Activated T-cell treated with anti-CD3 and anti-CD28 coated beads, Interleukin-2, amount 50 U/mL, for 24 hours (primary cell): ENCODE measurements at regions not wholly inside any gene's neighbourhood (a gene's known extent, or its start where the extent isn't known, plus 50 kb on each side); places are given as distances from the start of the nearest gene placed in this dataset.

ENCODE experiments used
- DNase-seq: peaks from one replicate; pipeline ENCODE4 v3.0.0-alpha.2; 2020
- H3K27ac Mint-ChIP-seq: 2 replicates; pipeline ENCODE4 v1.8.0; 2020; ENCODE audit warnings: mild to moderate bottlenecking, mixed read lengths
- H3K27me3 Mint-ChIP-seq: 2 replicates; pipeline ENCODE4 v1.8.0; 2020; ENCODE audit warnings: mixed read lengths
- H3K36me3 Mint-ChIP-seq: 2 replicates; pipeline ENCODE4 v1.8.0; 2020; ENCODE audit warnings: low read depth, mixed read lengths
- H3K4me1 Mint-ChIP-seq: 2 replicates; pipeline ENCODE4 v1.8.0; 2020; ENCODE audit warnings: low read depth, mixed read lengths
- H3K4me3 Mint-ChIP-seq: 2 replicates; pipeline ENCODE4 v1.8.0; 2020; ENCODE audit warnings: mild to moderate bottlenecking, moderate library complexity, mixed read lengths
- H3K9me3 Mint-ChIP-seq: 2 replicates; pipeline ENCODE4 v1.8.0; 2020; ENCODE audit warnings: mixed read lengths

DNA sequence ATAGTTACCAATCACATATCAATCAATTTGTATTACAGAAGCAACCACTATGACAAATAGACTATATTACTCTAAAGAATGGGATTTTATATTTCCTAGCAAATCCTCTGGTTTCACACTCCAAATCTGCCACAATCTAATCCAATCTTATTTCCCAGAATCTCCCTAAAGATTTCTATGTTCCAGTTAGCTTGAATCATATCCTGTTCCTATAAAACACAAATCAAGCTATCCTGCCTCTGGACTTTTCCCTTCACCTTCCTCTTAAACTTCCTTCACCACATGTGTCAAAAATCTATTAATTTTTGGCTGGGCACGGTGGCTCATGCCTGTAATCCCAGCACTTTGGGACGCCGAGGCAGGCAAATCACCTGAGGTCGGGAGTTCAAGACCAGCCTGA lies 50.0 kb downstream of the PIK3C2A start:
- Mint-ChIP-seq H3K4me1 (peaks cover 47% of the 10 kb centered on the region), H3K27me3 (no peaks in the 10 kb centered on the region), H3K4me3 (no peak overlapping the region), H3K27ac (no peak overlapping the region), H3K36me3 (peaks cover 28% of the 10 kb centered on the region), H3K9me3 (no peaks in the 10 kb centered on the region)
- DNase-seq = no peak

DNA sequence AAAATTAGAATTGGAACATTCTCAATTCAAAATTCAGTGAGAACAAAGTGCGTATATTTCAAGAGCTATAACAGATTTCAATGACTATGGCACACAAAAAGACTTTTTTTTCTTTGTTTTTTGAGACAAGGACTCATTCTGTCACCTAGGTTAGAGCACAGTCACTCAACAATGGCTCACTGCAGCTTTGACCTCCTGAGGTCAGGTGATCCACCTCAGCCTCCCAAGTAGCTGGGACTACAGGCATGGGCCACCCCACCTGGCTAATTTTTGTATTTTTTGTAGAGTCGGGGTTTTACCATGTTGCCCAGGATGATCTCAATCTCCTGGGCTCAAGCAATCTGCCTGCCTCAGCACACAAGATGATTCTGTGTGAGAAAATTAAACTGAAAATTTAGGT lies 51.5 kb downstream of the PIK3C2A start:
- Mint-ChIP-seq H3K27me3 (no peaks in the 10 kb centered on the region), H3K4me1 (peaks cover 34% of the 10 kb centered on the region), H3K27ac (no peak overlapping the region), H3K9me3 (no peaks in the 10 kb centered on the region), H3K4me3 (no peak overlapping the region), H3K36me3 (peaks cover 28% of the 10 kb centered on the region)
- no peak for DNase-seq

DNA sequence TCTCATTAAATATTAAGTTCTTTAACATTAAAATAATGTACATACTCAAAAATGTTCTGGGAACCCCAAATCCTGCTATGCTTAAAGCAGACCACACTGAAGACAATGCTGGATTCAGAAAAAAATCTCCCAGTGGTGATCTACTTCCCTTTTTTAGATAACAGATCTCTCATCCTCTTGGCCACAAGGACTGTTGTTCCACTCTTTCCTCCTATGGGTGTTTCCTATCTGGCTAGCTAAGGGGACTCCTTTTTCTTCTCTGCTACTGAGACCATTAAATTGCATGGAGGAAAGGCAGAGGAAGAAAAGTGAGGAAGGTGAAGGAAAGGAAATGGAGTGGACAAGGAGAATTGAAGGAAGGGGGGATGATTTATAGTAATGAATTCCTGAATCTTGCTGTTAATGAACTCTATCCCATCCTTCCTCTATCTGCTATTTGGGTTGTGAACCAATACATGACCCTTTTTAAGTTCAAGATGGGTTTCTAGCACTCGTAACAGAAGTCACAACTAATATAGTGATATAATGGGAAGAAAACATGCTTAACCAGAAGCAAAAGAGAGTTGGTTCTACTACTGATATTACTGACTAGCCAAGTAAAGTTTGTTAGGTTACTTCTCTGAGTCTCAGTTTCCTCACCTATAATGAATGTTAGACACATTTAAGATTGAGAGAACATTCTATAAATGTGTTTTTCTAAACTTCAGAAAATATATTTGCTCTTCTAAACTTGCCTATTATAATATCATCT lies 53.2 kb downstream of the PIK3C2A start:
- H3K4me1 Mint-ChIP-seq = peaks cover 21% of the 10 kb centered on the region
- no peak overlapping the region for H3K27ac Mint-ChIP-seq
- H3K4me3 Mint-ChIP-seq = no peak overlapping the region
- no peak for DNase-seq
- peaks cover 36% of the 10 kb centered on the region for H3K36me3 Mint-ChIP-seq
- no peaks in the 10 kb centered on the region for H3K27me3 Mint-ChIP-seq
- H3K9me3 Mint-ChIP-seq = no peaks in the 10 kb centered on the region

DNA sequence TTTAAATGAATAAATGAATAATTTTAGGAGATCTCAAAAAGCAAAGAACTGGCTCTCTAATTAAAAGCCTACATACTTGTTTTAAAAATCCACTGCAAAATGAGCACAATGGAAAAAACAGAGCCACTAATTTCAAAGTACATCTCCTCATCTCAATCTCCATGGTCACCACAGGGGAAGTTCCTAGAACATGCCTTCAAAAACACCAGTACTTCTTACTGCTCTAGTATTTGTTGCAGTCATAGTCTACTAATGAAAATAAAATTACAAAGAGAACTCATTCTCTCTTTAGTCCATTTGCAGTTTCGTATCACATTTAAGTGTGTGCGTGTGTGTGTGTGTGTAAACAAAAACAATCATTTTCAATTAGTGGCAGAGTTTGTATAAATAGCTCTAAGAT lies 54.0 kb downstream of the PIK3C2A start:
- H3K4me1 Mint-ChIP-seq = peaks cover 18% of the 10 kb centered on the region
- H3K27ac Mint-ChIP-seq = no peak overlapping the region
- no peaks in the 10 kb centered on the region for H3K9me3 Mint-ChIP-seq
- H3K27me3 Mint-ChIP-seq = no peaks in the 10 kb centered on the region
- no peak overlapping the region for H3K4me3 Mint-ChIP-seq
- peaks cover 36% of the 10 kb centered on the region for H3K36me3 Mint-ChIP-seq
- no peak for DNase-seq

DNA sequence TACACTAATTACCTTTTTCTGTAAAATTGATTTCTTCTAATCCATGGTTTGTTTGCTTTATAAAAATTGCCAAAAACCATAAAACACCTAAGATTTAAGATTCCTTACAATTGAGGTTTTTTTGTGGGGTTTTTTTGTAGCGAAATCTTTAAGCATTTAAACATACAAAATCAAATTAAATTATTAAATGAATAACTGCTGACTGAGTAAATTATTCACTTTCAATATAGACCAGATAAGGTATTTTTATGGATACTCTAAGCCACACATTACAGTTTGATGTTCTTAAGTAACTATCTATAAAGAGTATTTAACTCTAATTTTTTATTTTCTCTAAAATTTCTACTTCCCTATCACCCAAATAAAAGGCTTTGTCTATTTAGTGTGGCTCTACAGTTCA lies 55.5 kb downstream of the PIK3C2A start:
- DNase-seq = no peak
- Mint-ChIP-seq H3K27me3 (no peaks in the 10 kb centered on the region), H3K27ac (no peak overlapping the region), H3K36me3 (peaks cover 42% of the 10 kb centered on the region), H3K9me3 (no peaks in the 10 kb centered on the region), H3K4me3 (no peak overlapping the region), H3K4me1 (peaks cover 15% of the 10 kb centered on the region)

DNA sequence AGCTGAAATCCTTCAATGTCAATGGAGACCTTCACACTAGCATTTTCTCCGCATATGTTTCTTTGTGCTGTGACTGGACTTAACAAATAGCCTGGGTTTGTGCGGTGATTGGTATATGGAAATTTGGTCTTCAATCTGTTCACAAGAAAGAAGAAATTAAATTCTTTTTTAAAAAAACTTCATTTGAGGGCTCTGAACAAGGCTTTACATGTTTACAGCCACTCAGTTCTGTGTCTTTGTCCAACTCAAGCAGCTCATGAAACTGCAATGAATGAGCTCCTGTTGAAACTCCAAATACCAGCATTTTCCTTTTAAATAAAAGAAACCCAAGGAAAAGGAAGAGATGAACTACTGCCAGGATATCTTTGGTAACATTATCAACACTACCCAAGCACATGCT lies 57.3 kb downstream of the PIK3C2A start:
- H3K9me3 Mint-ChIP-seq = no peaks in the 10 kb centered on the region
- peaks cover 25% of the 10 kb centered on the region for H3K4me1 Mint-ChIP-seq
- no peaks in the 10 kb centered on the region for H3K27me3 Mint-ChIP-seq
- no peak overlapping the region for H3K27ac Mint-ChIP-seq
- DNase-seq = no peak
- H3K4me3 Mint-ChIP-seq = no peak overlapping the region
- H3K36me3 Mint-ChIP-seq = peaks cover 54% of the 10 kb centered on the region

DNA sequence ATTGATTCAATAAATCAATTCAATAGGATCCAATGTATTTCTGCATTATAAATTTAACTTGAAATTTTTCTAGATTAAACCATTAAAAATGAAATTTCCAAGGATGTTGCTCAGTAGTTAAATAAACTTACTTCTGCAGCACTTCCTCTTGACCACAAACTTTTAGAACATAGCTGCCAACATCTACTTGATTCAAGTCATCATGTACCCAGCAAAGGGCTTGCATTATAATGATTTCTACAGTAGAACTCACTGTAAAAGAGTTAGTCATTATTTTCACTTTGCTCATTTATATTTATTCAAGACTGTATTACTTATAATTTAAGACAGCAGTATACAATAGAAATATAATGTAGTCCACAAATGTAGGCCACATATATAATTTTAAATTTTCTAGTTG lies 59.2 kb downstream of the PIK3C2A start:
- H3K9me3 Mint-ChIP-seq = no peaks in the 10 kb centered on the region
- no peak overlapping the region for H3K4me3 Mint-ChIP-seq
- DNase-seq = no peak
- peaks cover 13% of the 10 kb centered on the region for H3K4me1 Mint-ChIP-seq
- peaks cover 57% of the 10 kb centered on the region for H3K36me3 Mint-ChIP-seq
- H3K27me3 Mint-ChIP-seq = no peaks in the 10 kb centered on the region
- H3K27ac Mint-ChIP-seq = no peak overlapping the region

DNA sequence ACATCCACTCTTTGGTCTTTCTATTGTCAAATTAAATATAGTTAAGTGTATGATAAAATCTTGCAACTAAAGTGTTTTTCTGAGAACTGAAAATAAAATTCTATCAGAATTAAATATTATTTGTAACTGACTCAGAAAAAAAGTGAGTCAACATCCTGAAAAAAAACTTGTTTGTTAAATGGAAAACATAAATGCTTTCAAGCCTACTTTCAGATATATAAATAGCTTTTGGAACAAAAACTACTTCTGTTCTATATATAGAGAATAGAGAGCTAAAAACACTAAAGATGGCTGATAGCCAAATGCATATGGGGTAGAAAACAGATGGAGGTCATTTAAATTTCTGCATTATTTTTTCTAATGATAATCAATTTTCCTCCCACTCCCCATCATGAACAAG lies 61.8 kb downstream of the PIK3C2A start:
- H3K9me3 Mint-ChIP-seq = no peaks in the 10 kb centered on the region
- peak overlapping the region; percentile 52 for H3K27ac Mint-ChIP-seq
- no peak overlapping the region for H3K4me3 Mint-ChIP-seq
- H3K36me3 Mint-ChIP-seq = peaks cover 69% of the 10 kb centered on the region
- H3K27me3 Mint-ChIP-seq = no peaks in the 10 kb centered on the region
- peaks cover 11% of the 10 kb centered on the region for H3K4me1 Mint-ChIP-seq
- no peak for DNase-seq

DNA sequence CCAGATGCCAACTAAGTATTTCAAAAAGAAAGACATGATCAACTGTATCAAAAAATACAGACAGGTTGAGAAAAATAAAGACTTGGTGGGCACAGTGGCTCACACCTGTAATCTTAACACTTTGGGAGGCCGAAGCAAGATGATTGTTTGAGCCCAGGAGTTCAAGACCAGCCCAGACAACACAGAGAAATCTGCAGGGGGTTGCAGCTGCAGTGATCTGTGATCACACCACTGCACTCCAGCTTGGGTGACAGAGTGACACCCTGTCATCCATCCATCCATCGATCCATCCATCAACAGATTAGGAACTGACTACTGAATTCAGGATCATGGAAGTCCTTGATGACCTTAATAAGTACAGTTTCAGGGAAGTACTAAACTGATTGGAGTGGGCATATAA lies 65.0 kb upstream of the RPS13 start:
- no peak overlapping the region for H3K4me3 Mint-ChIP-seq
- DNase-seq = no peak
- H3K9me3 Mint-ChIP-seq = no peaks in the 10 kb centered on the region
- H3K4me1 Mint-ChIP-seq = peaks cover 11% of the 10 kb centered on the region
- peaks cover 70% of the 10 kb centered on the region for H3K36me3 Mint-ChIP-seq
- H3K27ac Mint-ChIP-seq = no peak overlapping the region
- no peaks in the 10 kb centered on the region for H3K27me3 Mint-ChIP-seq

DNA sequence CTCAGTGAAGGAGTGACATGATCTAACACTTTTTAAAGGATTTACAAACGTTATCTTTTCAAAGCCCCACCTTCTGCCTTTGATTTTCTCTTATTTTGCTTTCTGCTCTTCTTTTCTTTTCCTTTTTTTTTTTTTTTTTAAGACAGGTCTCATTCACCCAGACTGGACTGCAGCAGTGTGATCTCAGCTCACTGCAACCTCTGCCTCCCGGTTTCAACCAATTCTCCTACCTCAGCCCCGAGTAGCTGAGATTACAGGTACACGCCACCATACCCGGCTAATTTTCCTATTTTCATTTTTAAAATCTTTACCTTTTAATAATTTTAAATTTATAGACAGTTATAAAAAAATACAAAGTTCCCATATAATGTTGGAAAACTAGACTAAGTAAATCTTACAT lies 63.7 kb upstream of the RPS13 start:
- Mint-ChIP-seq H3K9me3 (no peaks in the 10 kb centered on the region), H3K27ac (no peak overlapping the region), H3K36me3 (peaks cover 62% of the 10 kb centered on the region), H3K4me3 (no peak overlapping the region), H3K27me3 (no peaks in the 10 kb centered on the region), H3K4me1 (peaks cover 2% of the 10 kb centered on the region)
- DNase-seq = no peak

DNA sequence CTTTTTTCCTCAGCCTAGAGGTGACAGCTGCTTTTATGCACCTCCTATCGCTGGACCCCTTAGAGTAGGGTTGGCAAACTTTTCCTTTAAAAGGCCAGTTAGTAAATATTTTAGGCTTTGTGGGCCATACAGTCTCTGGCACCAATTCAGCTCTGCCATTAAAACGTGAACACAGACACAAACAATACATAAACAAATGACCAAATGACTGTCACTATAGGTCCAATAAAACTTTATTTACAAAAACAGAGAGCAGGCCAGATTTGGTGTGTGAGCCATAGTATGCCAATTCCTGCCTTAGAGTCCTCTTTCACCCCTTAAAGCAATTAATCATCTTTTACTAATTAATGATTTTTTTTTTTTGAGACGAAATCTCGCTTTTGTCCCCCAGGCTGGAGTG lies 61.1 kb upstream of the RPS13 start:
- no peaks in the 10 kb centered on the region for H3K4me1 Mint-ChIP-seq
- H3K27me3 Mint-ChIP-seq = no peaks in the 10 kb centered on the region
- H3K36me3 Mint-ChIP-seq = peaks cover 63% of the 10 kb centered on the region
- no peaks in the 10 kb centered on the region for H3K9me3 Mint-ChIP-seq
- no peak overlapping the region for H3K27ac Mint-ChIP-seq
- H3K4me3 Mint-ChIP-seq = no peak overlapping the region
- no peak for DNase-seq

DNA sequence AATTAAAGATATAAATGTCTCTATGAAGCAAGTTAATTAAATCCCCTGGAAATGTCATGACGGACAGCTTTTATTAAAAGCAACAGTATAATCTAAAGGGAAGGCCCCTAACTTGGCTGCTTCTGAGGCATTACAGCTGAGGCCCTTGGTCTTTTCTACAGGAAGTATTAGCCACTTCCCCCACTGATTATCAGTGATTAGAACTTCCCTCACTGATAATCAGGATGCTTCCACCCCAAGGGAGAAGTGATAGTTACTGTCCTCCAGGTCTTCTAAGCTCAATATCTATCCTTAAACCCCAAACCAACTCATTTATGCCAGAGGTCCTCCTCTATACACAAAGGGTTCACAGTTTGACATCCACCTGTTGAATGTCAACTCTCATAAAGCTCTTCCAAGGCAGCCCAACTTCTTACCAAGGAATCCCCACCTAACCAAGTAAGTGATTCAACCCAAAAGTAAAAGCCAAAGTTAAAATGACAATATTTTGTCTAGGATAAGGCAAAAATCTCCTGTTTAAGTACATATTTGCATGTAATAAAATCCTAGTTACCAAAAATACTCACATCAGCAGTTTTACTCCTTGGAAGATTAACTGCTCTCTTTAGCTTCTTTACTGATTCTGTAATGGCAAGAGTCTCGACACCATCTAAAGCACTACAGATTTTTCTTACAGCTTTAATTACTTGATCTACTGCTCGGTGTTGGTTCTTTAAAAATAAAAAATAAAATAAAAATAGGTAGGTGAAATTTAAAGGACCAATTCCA lies 58.6 kb upstream of the RPS13 start:
- no peak for DNase-seq

DNA sequence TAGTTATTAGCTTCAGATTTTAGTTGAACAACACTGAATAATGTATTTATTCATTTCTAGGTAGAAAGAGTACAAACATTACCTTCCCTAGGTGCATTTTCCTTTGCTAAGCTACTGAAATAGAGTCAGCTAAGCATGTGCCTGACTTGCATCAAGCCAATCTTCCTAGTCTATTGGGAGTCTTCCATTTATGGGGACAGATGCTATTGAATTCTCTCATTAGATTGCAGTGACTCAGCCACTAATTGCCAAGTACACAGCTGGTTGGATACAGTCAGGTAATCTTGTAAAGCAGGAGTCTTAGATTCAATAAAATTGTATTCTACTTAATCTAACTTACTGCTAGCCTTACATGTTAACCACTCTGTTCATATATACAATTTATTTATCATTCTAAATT lies 55.2 kb upstream of the RPS13 start:
- peaks cover 56% of the 10 kb centered on the region for H3K36me3 Mint-ChIP-seq
- H3K4me1 Mint-ChIP-seq = no peaks in the 10 kb centered on the region
- H3K9me3 Mint-ChIP-seq = no peaks in the 10 kb centered on the region
- no peak overlapping the region for H3K4me3 Mint-ChIP-seq
- no peaks in the 10 kb centered on the region for H3K27me3 Mint-ChIP-seq
- no peak overlapping the region for H3K27ac Mint-ChIP-seq
- no peak for DNase-seq

More for the DNA sequence above, 58.6 kb upstream of the RPS13 start:
- Mint-ChIP-seq H3K4me3 (no peak overlapping the region), H3K27me3 (no peaks in the 10 kb centered on the region), H3K36me3 (peaks cover 55% of the 10 kb centered on the region), H3K9me3 (no peaks in the 10 kb centered on the region), H3K4me1 (no peaks in the 10 kb centered on the region), H3K27ac (no peak overlapping the region)

DNA sequence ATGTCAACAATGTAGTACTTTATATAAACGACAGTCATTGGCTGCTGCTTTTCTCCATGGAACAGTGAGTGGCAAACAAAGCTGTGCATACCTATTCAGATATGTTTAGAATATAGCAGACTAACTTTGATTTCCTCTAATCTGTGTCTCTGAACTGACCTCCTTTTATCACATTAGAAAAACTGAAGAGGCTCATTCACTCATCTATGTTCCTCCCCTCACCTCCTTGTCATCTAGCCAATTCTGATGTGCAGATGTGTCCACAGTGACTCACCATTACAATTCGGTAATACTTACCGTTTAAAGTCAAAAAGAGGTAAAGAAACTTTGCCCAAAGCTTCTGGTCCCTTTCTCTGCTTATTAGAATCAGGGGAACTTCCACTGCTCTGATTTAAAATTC lies 51.5 kb upstream of the RPS13 start:
- H3K27me3 Mint-ChIP-seq = no peaks in the 10 kb centered on the region
- H3K27ac Mint-ChIP-seq = no peak overlapping the region
- no peak overlapping the region for H3K4me3 Mint-ChIP-seq
- no peaks in the 10 kb centered on the region for H3K4me1 Mint-ChIP-seq
- DNase-seq = no peak
- H3K9me3 Mint-ChIP-seq = no peaks in the 10 kb centered on the region
- peaks cover 46% of the 10 kb centered on the region for H3K36me3 Mint-ChIP-seq
